ENCODE measurements at regions not wholly inside any gene's neighbourhood (a gene's known extent, or its start where the extent isn't known, plus 50 kb on each side); places are given as distances from the start of the nearest gene placed in this dataset.

DNA sequence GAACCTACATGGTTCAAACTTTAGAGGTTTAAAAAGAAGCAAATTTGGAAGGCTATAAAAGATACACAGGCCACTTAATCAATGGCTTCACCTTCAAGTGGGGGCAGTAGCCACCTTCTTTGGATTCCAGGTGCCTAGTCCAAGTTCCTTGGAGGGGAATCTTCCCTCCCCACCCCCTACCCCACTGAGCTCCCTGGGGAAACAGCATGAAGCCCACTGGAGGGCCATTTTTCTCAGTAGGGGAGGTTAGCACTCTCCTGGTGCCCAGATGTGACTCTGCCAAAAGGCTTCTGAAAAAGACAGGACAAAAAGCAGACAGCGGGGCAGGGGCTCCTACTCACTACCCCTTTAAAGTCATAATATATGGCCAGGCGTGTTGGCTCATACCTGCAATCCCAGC, 93.9 kb downstream of the KCTD15 start:
- TF ChIP-seq, protein P1, sequence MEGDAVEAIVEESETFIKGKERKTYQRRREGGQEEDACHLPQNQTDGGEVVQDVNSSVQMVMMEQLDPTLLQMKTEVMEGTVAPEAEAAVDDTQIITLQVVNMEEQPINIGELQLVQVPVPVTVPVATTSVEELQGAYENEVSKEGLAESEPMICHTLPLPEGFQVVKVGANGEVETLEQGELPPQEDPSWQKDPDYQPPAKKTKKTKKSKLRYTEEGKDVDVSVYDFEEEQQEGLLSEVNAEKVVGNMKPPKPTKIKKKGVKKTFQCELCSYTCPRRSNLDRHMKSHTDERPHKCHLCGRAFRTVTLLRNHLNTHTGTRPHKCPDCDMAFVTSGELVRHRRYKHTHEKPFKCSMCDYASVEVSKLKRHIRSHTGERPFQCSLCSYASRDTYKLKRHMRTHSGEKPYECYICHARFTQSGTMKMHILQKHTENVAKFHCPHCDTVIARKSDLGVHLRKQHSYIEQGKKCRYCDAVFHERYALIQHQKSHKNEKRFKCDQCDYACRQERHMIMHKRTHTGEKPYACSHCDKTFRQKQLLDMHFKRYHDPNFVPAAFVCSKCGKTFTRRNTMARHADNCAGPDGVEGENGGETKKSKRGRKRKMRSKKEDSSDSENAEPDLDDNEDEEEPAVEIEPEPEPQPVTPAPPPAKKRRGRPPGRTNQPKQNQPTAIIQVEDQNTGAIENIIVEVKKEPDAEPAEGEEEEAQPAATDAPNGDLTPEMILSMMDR (conservative IDR thresholded peaks at IDR 0.05), result no peak
- TF ChIP-seq ZFX (IDR thresholded peaks at IDR 0.05), result no peak
